H9 (cell line): ENCODE measurements at regions not wholly inside any gene's neighbourhood (a gene's known extent, or its start where the extent isn't known, plus 50 kb on each side); places are given as distances from the start of the nearest gene placed in this dataset.

ENCODE experiments used
- DNase-seq: peaks from one replicate; pipeline ENCODE4 v3.0.0-alpha.2; 2017
- H2AFZ ChIP-seq: one replicate; pipeline ENCODE4 v1.6.1; 2013; ENCODE audit warnings: mild to moderate bottlenecking, low read length, control low read depth, moderate library complexity
- H2AK5ac ChIP-seq: 2 replicates; pipeline ENCODE4 v1.6.1; 2013; ENCODE audit warnings: low read length, control low read depth, mixed read lengths; ENCODE audit not compliant: insufficient read length
- H2BK120ac ChIP-seq: one replicate; pipeline ENCODE4 v1.6.1; 2013; ENCODE audit warnings: low read depth, mild to moderate bottlenecking, low read length, control low read depth, inconsistent platforms; ENCODE audit not compliant: poor library complexity, severe bottlenecking
- H2BK12ac ChIP-seq: 2 replicates; pipeline ENCODE4 v1.6.1; 2013; ENCODE audit warnings: low read length, control low read depth, mixed read lengths, low read depth; ENCODE audit not compliant: insufficient read length
- H2BK15ac ChIP-seq: 2 replicates; pipeline ENCODE4 v1.6.1; 2013; ENCODE audit warnings: low read depth, low read length, control low read depth
- H2BK20ac ChIP-seq: one replicate; pipeline ENCODE4 v1.6.1; 2013; ENCODE audit warnings: low read depth, mild to moderate bottlenecking, low read length, control low read depth, inconsistent platforms; ENCODE audit not compliant: poor library complexity, severe bottlenecking
- H2BK5ac ChIP-seq: 2 replicates; pipeline ENCODE4 v1.6.1; 2013; ENCODE audit warnings: low read length, control low read depth, mixed read lengths; ENCODE audit not compliant: insufficient read length
- H3K14ac ChIP-seq: 2 replicates; pipeline ENCODE4 v1.6.1; 2013; ENCODE audit warnings: low read length, control low read depth; ENCODE audit not compliant: insufficient read depth
- H3K18ac ChIP-seq: 2 replicates; pipeline ENCODE4 v1.6.1; 2013; ENCODE audit warnings: low read depth, mild to moderate bottlenecking, mixed read lengths, low read length, control low read depth; ENCODE audit not compliant: insufficient read length
- H3K23ac ChIP-seq: 2 replicates; pipeline ENCODE4 v1.6.1; 2013; ENCODE audit warnings: low read length, control low read depth, mixed read lengths, low read depth; ENCODE audit not compliant: insufficient read length
- H3K23me2 ChIP-seq: 2 replicates; pipeline ENCODE4 v1.6.1; 2013; ENCODE audit warnings: low read depth, mild to moderate bottlenecking, mixed read lengths, low read length, control low read depth; ENCODE audit not compliant: insufficient read length, poor library complexity, severe bottlenecking
- H3K27ac ChIP-seq: 2 replicates; pipeline ENCODE4 v1.5.1; 2013; ENCODE audit warnings: low read length, control low read depth, mixed read lengths, low read depth; ENCODE audit not compliant: insufficient read length
- H3K27me3 ChIP-seq: 2 replicates; pipeline ENCODE4 v1.6.1; 2013; ENCODE audit warnings: low read length, control low read depth, inconsistent platforms; ENCODE audit not compliant: insufficient read depth
- H3K4ac ChIP-seq: 2 replicates; pipeline ENCODE4 v1.6.1; 2013; ENCODE audit warnings: low read depth, mild to moderate bottlenecking, control low read depth, inconsistent platforms, low read length, moderate library complexity
- H3K4me1 ChIP-seq: 2 replicates; pipeline ENCODE4 v1.6.1; 2013; ENCODE audit warnings: low read length, control low read depth, inconsistent platforms; ENCODE audit not compliant: insufficient read depth
- H3K4me2 ChIP-seq: 2 replicates; pipeline ENCODE4 v1.6.1; 2013; ENCODE audit warnings: low read length, control low read depth, mixed read lengths; ENCODE audit not compliant: insufficient read length, insufficient read depth
- H3K56ac ChIP-seq: 2 replicates; pipeline ENCODE4 v1.6.1; 2013; ENCODE audit warnings: low read depth, mild to moderate bottlenecking, mixed read lengths, low read length, control low read depth; ENCODE audit not compliant: insufficient read length
- H3K79me1 ChIP-seq: 2 replicates; pipeline ENCODE4 v1.6.1; 2013; ENCODE audit warnings: low read depth, mild to moderate bottlenecking, moderate library complexity, low read length, control low read depth, inconsistent platforms; ENCODE audit not compliant: insufficient read depth, poor library complexity, severe bottlenecking
- H3K79me2 ChIP-seq: 2 replicates; pipeline ENCODE4 v1.6.1; 2013; ENCODE audit warnings: low read length, control low read depth, inconsistent platforms; ENCODE audit not compliant: insufficient read depth
- H3K9ac ChIP-seq: 2 replicates; pipeline ENCODE4 v1.6.1; 2013; ENCODE audit warnings: low read length, control low read depth, mixed read lengths; ENCODE audit not compliant: insufficient read length; ENCODE audit errors: extremely low read depth
- H3K9me3 ChIP-seq: one replicate; pipeline ENCODE4 v1.6.1; 2013; ENCODE audit warnings: low read depth, low read length, inconsistent platforms; ENCODE audit not compliant: control insufficient read depth
- H3T11ph ChIP-seq: one replicate; pipeline ENCODE4 v1.6.1; 2013; ENCODE audit warnings: mild to moderate bottlenecking, low read length, control low read depth, inconsistent platforms
- H4K20me1 ChIP-seq: one replicate; pipeline ENCODE4 v1.6.1; 2013; ENCODE audit not compliant: control insufficient read depth, insufficient read length, insufficient read depth
- H4K5ac ChIP-seq: 2 replicates; pipeline ENCODE4 v1.6.1; 2013; ENCODE audit warnings: low read depth, mild to moderate bottlenecking, mixed read lengths, low read length, control low read depth; ENCODE audit not compliant: insufficient read length
- H4K8ac ChIP-seq: replicated peaks from 2 replicates; pipeline ENCODE4 v1.6.1; 2013; ENCODE audit warnings: low read length, control low read depth, mixed read lengths, low read depth; ENCODE audit not compliant: insufficient read length
- H4K91ac ChIP-seq: 2 replicates; pipeline ENCODE4 v1.6.1; 2013; ENCODE audit warnings: low read depth, mild to moderate bottlenecking, moderate library complexity, mixed read lengths, low read length, control low read depth; ENCODE audit not compliant: insufficient read length
- H3K27ac Mint-ChIP-seq, 3 experiments: 2 replicates in 2 of 3; 3 replicates in 1 of 3; pipeline ENCODE4 v1.8.0; 2020 to 2021; ENCODE audit warnings: mixed read lengths in 3 of 3, mild to moderate bottlenecking in 1 of 3, moderate library complexity in 1 of 3
- H3K27me3 Mint-ChIP-seq: 2 replicates; pipeline ENCODE4 v1.8.0; 2021; ENCODE audit warnings: low read depth, mild to moderate bottlenecking, moderate library complexity, mixed read lengths
- H3K36me3 Mint-ChIP-seq, 3 experiments: 2 replicates in 2 of 3; 3 replicates in 1 of 3; pipeline ENCODE4 v1.8.0; 2020 to 2021; ENCODE audit warnings: low read depth in 3 of 3, mixed read lengths in 3 of 3; ENCODE audit not compliant: insufficient read depth in 1 of 3
- H3K4me1 Mint-ChIP-seq, 2 experiments: 2 replicates each; pipeline ENCODE4 v1.8.0; 2020; ENCODE audit warnings: mixed read lengths in 2 of 2
- H3K4me3 Mint-ChIP-seq, 2 experiments: 2 replicates in 1 of 2; 3 replicates in 1 of 2; pipeline ENCODE4 v1.8.0; 2020 to 2021; ENCODE audit warnings: mild to moderate bottlenecking in 2 of 2, mixed read lengths in 2 of 2, moderate library complexity in 1 of 2
- H3K9me3 Mint-ChIP-seq, 2 experiments: 2 replicates in 1 of 2; 3 replicates in 1 of 2; pipeline ENCODE4 v1.8.0; 2020; ENCODE audit warnings: mild to moderate bottlenecking in 2 of 2, mixed read lengths in 2 of 2, moderate library complexity in 1 of 2
- CTCF ChIP-seq: fragments of 200-600 bp; sonication (generic); conservative IDR thresholded peaks from 3 replicates; pipeline ENCODE4 v1.8.0; 2021; ENCODE audit warnings: antibody characterized with exemption, mild to moderate bottlenecking
- WGBS: extraction: QIAGEN DNeasy Blood & Tissue Kit; methylation state at CpG from one replicate; pipeline ENCODE4 v1.1.7; 2013; ENCODE audit warnings: missing lambda C conversion rate, low lambda C conversion rate, mixed read lengths; ENCODE audit not compliant: insufficient read length; ENCODE audit errors: extremely low coverage; 5-methylcytosine and 5-hydroxymethylcytosine counted together

GRCh38 chr21:22476726-22477646, 1478.8 kb downstream of the NCAM2 start:
- H2AK5ac ChIP-seq: no peak overlapping the region
- Mint-ChIP-seq H3K36me3 (peaks cover 0 to 2% (median 0%) of the 10 kb centered on the region in 3 experiments; a peak in 1 of 7 replicates), H3K27ac (no peak overlapping the region; a peak in 1 of 7 replicates), H3K27me3 (no peaks in the 10 kb centered on the region), H3K4me1 (no peaks in the 10 kb centered on the region), H3K9me3 (peaks cover 6 to 12% of the 10 kb centered on the region in 2 experiments; a peak in 4 of 5 replicates), H3K4me3 (no peak overlapping the region)
- H3K27me3 ChIP-seq: no peaks in the 10 kb centered on the region
- no peaks in the 10 kb centered on the region for H3K9me3 ChIP-seq
- H3K27ac ChIP-seq: no peak overlapping the region
- TF ChIP-seq CTCF: peak; percentile 25; the same call in 1 of the 3 replicates
- H2BK120ac ChIP-seq: no peak overlapping the region
- WGBS: no CpG with 5 or more reads among the region's 2 CpGs
- no peaks in the 10 kb centered on the region for H4K20me1 ChIP-seq
- H3K14ac ChIP-seq: no peak overlapping the region
- no peaks in the 10 kb centered on the region for H3K79me1 ChIP-seq
- no peak overlapping the region for H2BK12ac ChIP-seq
- no peak overlapping the region for H2BK15ac ChIP-seq
- H3K23me2 ChIP-seq: no peaks in the 10 kb centered on the region
- H3K18ac ChIP-seq: no peak overlapping the region
- peak; percentile 32 for DNase-seq
- H3K4me1 ChIP-seq: no peaks in the 10 kb centered on the region
- H4K91ac ChIP-seq: no peak overlapping the region
- no peak overlapping the region for H2AFZ ChIP-seq
- no peaks in the 10 kb centered on the region for H3K79me2 ChIP-seq
- H3K56ac ChIP-seq: no peak overlapping the region
- no peak overlapping the region for H3K23ac ChIP-seq
- no peak overlapping the region for H2BK20ac ChIP-seq
- no peak overlapping the region for H4K8ac ChIP-seq
- H3K4me2 ChIP-seq: no peak overlapping the region
- H3K9ac ChIP-seq: no peak overlapping the region
- H3T11ph ChIP-seq: no peak overlapping the region
- no peak overlapping the region for H2BK5ac ChIP-seq
- no peak overlapping the region for H3K4ac ChIP-seq
- no peak overlapping the region for H4K5ac ChIP-seq
